HL-60 (cell line): ENCODE measurements at regions not wholly inside any gene's neighbourhood (a gene's known extent, or its start where the extent isn't known, plus 50 kb on each side); places are given as distances from the start of the nearest gene placed in this dataset.

ENCODE experiments used
- CTCF ChIP-seq: IDR thresholded peaks from one replicate; pipeline ENCODE4 v1.5.1; 2011; ENCODE audit warnings: low read length, control low read depth, inconsistent platforms; ENCODE audit not compliant: insufficient read depth
- GABPA ChIP-seq: IDR thresholded peaks from 2 replicates; pipeline ENCODE4 v1.6.1; 2012; ENCODE audit warnings: low read depth
- POLR2AphosphoS5 ChIP-seq: IDR thresholded peaks from 2 replicates; pipeline ENCODE4 v1.6.1; 2012; ENCODE audit warnings: low read depth
- SPI1 ChIP-seq: IDR thresholded peaks from 2 replicates; pipeline ENCODE4 v1.6.1; 2012; ENCODE audit warnings: low read depth, mild to moderate bottlenecking, borderline replicate concordance

GRCh38 chrX:22737541-22737940 lies 262.2 kb upstream of the DDX53 start:
- TF ChIP-seq CTCF = no peak
- TF ChIP-seq POLR2AphosphoS5 = no peak
- no peak for TF ChIP-seq SPI1
- no peak for TF ChIP-seq GABPA
